ENCODE measurements at regions not wholly inside any gene's neighbourhood (a gene's known extent, or its start where the extent isn't known, plus 50 kb on each side); places are given as distances from the start of the nearest gene placed in this dataset.

DNA sequence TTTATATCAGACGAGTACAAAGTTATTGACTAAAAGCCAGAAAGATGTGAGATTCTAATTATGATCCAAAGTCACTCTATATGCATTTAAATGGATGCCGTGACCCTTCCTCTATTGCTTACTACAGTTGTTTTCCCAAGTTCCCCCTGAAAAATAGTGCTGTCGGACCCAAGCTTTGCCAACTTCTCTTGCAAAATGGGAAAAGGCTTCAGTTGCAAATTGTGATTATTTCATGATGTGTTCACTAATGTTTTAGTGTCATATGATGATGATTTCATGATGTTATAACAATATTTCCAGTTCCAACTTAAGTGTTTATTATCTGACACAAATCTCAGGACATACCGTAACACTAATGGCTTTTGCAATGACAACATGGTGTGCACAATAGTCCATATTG is 534.6 kb upstream of the ATP2B1 start:
- no peaks in the 10 kb centered on the region for H3K36me3 ChIP-seq (ENCODE audit: insufficient read depth)
- 79% methylated on average over 4 of the region's 4 CpGs for WGBS
- H3K4me3 ChIP-seq (ENCODE audit: low read depth, low read length) = no peak overlapping the region
- H3K4me1 ChIP-seq (ENCODE audit: insufficient read depth) = no peaks in the 10 kb centered on the region
- DNase-seq (ENCODE audit: extremely low spot score) = no peak
- H3K27ac ChIP-seq (ENCODE audit: low read depth) = no peak overlapping the region

DNA sequence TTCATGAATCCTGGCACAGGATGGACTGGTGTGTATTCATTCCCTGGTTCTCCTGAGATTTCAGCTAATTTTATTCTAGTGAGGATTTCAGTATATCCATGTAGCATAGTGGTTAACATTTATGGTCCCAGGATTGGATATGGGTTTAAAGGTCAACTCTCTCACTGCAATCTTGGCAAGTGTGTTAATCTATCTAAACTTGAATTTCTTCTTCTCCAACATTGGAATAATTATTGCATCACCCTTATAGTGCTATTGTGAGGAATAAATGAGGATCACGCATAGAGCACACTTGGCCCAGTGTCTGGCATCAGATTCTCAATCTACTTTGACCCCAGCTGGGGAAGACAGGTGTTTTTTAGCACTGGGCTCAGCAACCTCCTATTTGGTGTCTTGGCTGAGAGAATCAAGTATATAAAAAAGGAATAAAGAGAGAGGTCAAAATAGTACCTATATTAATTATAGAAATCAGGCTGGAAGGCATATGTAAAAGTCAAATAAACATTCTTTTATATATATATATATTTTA is 531.2 kb upstream of the ATP2B1 start:
- no peaks in the 10 kb centered on the region for H3K36me3 ChIP-seq (ENCODE audit: insufficient read depth)
- no peak overlapping the region for H3K4me3 ChIP-seq (ENCODE audit: low read depth, low read length)
- no peak for DNase-seq (ENCODE audit: extremely low spot score)
- H3K4me1 ChIP-seq (ENCODE audit: insufficient read depth) = no peaks in the 10 kb centered on the region
- no peak overlapping the region for H3K27ac ChIP-seq (ENCODE audit: low read depth)
- 99% methylated on average over 1 of the region's 1 CpG for WGBS

DNA sequence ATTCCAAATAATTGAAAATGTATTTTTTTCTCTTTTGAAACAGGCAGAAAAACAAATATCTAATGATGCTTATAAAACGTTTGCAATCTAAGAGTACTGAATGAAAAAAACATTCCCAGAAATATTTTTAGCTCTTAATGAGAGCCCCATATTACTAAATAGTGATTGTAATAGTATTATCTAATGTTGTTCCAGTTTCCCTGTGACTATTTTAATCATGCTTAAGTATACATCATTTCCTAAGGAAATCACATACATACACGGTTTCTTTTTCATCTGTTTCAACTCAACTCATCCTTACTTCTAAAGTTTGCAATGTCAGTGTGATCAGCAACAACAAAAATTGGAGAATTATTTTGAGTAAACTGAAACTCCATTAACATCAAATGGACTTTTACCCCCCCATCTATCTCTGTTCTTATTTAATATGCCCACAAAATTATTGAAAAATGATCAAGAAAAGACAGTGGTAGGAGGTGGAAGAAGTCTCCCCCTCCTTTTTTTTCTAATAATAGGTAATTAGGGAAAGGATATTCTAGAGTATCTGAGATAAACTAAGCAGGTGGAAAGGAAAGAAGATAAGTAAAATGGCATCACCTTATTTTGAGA is 530.1 kb upstream of the ATP2B1 start:
- WGBS = 55% methylated on average over 2 of the region's 2 CpGs
- H3K27ac ChIP-seq (ENCODE audit: low read depth) = no peak overlapping the region

DNA sequence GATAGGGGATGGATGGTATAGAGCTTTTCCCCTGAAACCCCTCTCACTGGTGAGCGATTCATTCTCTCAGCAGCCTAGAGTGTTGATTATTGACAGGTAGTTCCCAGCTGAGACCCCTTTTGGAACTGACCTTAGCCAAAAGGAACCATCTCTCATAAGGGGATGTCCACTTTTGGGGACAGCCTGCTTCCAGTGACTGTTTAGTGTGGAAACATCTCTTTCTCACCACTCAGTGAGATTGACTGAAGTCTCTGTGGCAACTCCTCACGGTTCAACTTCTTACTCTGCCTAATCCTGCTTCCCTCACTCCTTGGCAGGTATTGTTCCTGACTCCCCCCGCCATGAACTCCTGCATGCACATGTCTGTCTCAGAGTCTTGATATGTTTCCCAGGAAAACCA is 529.2 kb upstream of the ATP2B1 start:
- 92% methylated on average over 3 of the region's 3 CpGs for WGBS
- Histone ChIP-seq H3K36me3 (ENCODE audit: insufficient read depth) (no peaks in the 10 kb centered on the region), H3K4me1 (ENCODE audit: insufficient read depth) (no peaks in the 10 kb centered on the region), H3K4me3 (ENCODE audit: low read depth, low read length) (no peak overlapping the region), H3K27ac (ENCODE audit: low read depth) (no peak overlapping the region)
- no peak for DNase-seq (ENCODE audit: extremely low spot score)

More for the DNA sequence above, 530.1 kb upstream of the ATP2B1 start:
- no peaks in the 10 kb centered on the region for H3K4me1 ChIP-seq (ENCODE audit: insufficient read depth)
- DNase-seq (ENCODE audit: extremely low spot score) = no peak
- no peaks in the 10 kb centered on the region for H3K36me3 ChIP-seq (ENCODE audit: insufficient read depth)
- H3K4me3 ChIP-seq (ENCODE audit: low read depth, low read length) = no peak overlapping the region

- no peaks in the 10 kb centered on the region for H3K4me1 ChIP-seq (ENCODE audit: insufficient read depth)
- WGBS = 76% methylated on average over 1 of the region's 1 CpG
- H3K27ac ChIP-seq (ENCODE audit: low read depth) = no peak overlapping the region
- H3K4me3 ChIP-seq (ENCODE audit: low read depth, low read length) = no peak overlapping the region
- no peak for DNase-seq (ENCODE audit: extremely low spot score)
- no peaks in the 10 kb centered on the region for H3K36me3 ChIP-seq (ENCODE audit: insufficient read depth)
These were observed 527.0 kb upstream of the ATP2B1 start for GRCh38 chr12:90235642-90236041.

GRCh38 chr12:90234472-90234871 is 525.8 kb upstream of the ATP2B1 start:
- no peak overlapping the region for H3K27ac ChIP-seq (ENCODE audit: low read depth)
- H3K4me3 ChIP-seq (ENCODE audit: low read depth, low read length) = no peak overlapping the region
- WGBS = 91% methylated on average over 2 of the region's 2 CpGs
- no peaks in the 10 kb centered on the region for H3K4me1 ChIP-seq (ENCODE audit: insufficient read depth)
- H3K36me3 ChIP-seq (ENCODE audit: insufficient read depth) = no peaks in the 10 kb centered on the region
- DNase-seq (ENCODE audit: extremely low spot score) = no peak

DNA sequence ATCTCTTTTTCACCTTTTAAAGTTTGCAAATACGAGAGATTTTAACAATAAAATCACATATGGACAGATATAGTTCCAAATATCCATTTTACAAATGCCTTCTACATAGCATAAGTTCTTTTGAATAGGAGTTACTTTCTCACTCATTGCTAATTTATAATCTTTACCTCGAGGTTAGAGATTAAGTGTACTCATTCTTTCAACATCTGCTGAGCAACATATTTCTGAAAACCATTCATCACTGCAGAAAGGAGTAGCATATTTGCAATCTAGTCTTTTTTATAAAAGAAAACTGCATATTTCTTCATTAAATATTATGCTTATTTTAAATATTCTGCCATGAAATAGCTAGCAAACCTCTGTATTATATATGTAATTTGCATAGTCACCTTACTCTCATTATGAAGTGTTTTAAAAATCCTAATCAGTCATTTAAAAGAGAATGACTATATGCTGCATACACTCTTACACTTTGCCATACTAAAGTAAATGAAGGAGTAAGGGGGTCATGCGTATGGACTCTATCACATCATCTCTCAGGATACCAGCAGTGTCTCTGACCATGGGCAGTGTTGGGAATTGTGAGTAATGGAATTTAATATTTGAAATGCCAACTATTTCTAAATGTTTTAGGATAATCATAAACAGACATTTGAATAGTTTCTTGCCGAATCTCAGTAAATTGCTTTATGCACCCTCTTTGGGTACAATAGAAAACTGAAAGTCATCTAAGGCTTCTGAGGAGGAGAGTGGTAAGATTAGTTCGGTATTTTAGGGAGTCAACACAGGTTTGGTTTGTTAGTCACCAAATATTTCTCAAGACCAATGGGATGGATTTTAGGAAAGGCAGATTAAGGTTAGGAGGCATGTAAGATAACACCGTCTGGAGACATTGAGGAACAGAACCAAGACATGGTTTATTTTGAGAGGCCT is 524.8 kb upstream of the ATP2B1 start:
- H3K4me1 ChIP-seq (ENCODE audit: insufficient read depth) = no peaks in the 10 kb centered on the region
- WGBS = 82% methylated on average over 6 of the region's 6 CpGs
- no peak for DNase-seq (ENCODE audit: extremely low spot score)
- no peak overlapping the region for H3K27ac ChIP-seq (ENCODE audit: low read depth)
- no peaks in the 10 kb centered on the region for H3K36me3 ChIP-seq (ENCODE audit: insufficient read depth)
- no peak overlapping the region for H3K4me3 ChIP-seq (ENCODE audit: low read depth, low read length)

GRCh38 chr12:90229407-90230170 is 521.0 kb upstream of the ATP2B1 start:
- no peak overlapping the region for H3K27ac ChIP-seq (ENCODE audit: low read depth)
- WGBS = 50% methylated on average over 8 of the region's 8 CpGs
- H3K36me3 ChIP-seq (ENCODE audit: insufficient read depth) = no peaks in the 10 kb centered on the region
- peak; percentile 6 for DNase-seq (ENCODE audit: extremely low spot score)
- H3K4me1 ChIP-seq (ENCODE audit: insufficient read depth) = no peaks in the 10 kb centered on the region
- H3K4me3 ChIP-seq (ENCODE audit: low read depth, low read length) = no peak overlapping the region

DNA sequence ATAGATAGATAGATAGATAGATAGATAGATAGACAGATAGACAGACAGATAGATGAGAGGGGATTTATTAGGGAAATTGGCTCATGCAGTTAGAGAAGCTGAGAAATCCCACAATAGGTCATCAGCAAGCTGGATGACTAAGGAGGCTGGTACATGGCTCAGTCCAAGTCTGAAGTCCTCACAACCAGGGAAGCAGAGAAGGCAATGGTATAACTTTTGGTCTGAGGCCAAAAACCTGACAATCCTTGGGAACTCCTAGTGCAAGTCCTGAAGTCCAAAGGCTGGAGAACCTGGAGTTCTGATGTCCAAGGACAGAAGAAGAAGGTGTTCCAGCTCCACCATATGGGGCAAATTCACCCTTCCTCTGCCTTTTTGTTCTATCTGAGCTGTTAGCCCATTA is 517.6 kb upstream of the ATP2B1 start:
- no peaks in the 10 kb centered on the region for H3K36me3 ChIP-seq (ENCODE audit: insufficient read depth)
- no peak for DNase-seq (ENCODE audit: extremely low spot score)
- H3K4me1 ChIP-seq (ENCODE audit: insufficient read depth) = no peaks in the 10 kb centered on the region
- no peak overlapping the region for H3K27ac ChIP-seq (ENCODE audit: low read depth)
- H3K4me3 ChIP-seq (ENCODE audit: low read depth, low read length) = no peak overlapping the region

- 18% methylated on average over 1 of the region's 1 CpG for WGBS
- no peak overlapping the region for H3K4me3 ChIP-seq (ENCODE audit: low read depth, low read length)
- DNase-seq (ENCODE audit: extremely low spot score) = no peak
- H3K27ac ChIP-seq (ENCODE audit: low read depth) = no peak overlapping the region
- no peaks in the 10 kb centered on the region for H3K4me1 ChIP-seq (ENCODE audit: insufficient read depth)
- no peaks in the 10 kb centered on the region for H3K36me3 ChIP-seq (ENCODE audit: insufficient read depth)
These were observed 508.2 kb upstream of the ATP2B1 start for GRCh38 chr12:90216815-90217214.

GRCh38 chr12:90216020-90216552 is 507.4 kb upstream of the ATP2B1 start:
- H3K27ac ChIP-seq (ENCODE audit: low read depth) = no peak overlapping the region
- 36% methylated on average over 3 of the region's 3 CpGs for WGBS
- no peaks in the 10 kb centered on the region for H3K4me1 ChIP-seq (ENCODE audit: insufficient read depth)
- DNase-seq (ENCODE audit: extremely low spot score) = no peak
- no peaks in the 10 kb centered on the region for H3K36me3 ChIP-seq (ENCODE audit: insufficient read depth)
- H3K4me3 ChIP-seq (ENCODE audit: low read depth, low read length) = no peak overlapping the region

DNA sequence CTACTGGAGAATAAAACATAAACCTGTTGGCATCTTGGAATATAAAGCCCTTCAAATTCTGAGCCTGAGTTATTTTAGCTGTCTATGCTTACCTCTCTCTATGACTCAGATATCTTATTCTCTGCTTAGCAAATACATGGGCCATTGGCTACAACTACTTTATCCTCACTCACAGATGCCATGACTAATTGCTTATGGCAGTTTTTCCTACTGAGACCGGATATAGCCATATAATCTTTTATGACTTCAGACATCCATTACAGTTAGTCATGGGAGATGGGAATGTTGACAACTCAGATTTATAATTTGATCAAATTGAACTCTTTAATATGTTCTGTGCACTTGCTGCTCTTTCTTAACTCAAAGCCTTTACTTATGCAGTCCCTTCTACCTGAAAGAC is 502.4 kb upstream of the ATP2B1 start:
- H3K4me3 ChIP-seq (ENCODE audit: low read depth, low read length) = no peak overlapping the region
- H3K4me1 ChIP-seq (ENCODE audit: insufficient read depth) = no peaks in the 10 kb centered on the region
- WGBS = 80% methylated on average over 1 of the region's 1 CpG
- no peak for DNase-seq (ENCODE audit: extremely low spot score)
- no peaks in the 10 kb centered on the region for H3K36me3 ChIP-seq (ENCODE audit: insufficient read depth)
- no peak overlapping the region for H3K27ac ChIP-seq (ENCODE audit: low read depth)

GRCh38 chr12:90209029-90209428 is 500.4 kb upstream of the ATP2B1 start:
- Histone ChIP-seq H3K4me3 (ENCODE audit: low read depth, low read length) (no peak overlapping the region), H3K27ac (ENCODE audit: low read depth) (no peak overlapping the region), H3K4me1 (ENCODE audit: insufficient read depth) (no peaks in the 10 kb centered on the region), H3K36me3 (ENCODE audit: insufficient read depth) (no peaks in the 10 kb centered on the region)
- DNase-seq (ENCODE audit: extremely low spot score) = no peak
- WGBS = 96% methylated on average over 1 of the region's 1 CpG
